HCT116 (cell line): ENCODE measurements at regions not wholly inside any gene's neighbourhood (a gene's known extent, or its start where the extent isn't known, plus 50 kb on each side); places are given as distances from the start of the nearest gene placed in this dataset.

Experiments used
- ATAC-seq: fragments of 200-7000 bp; cut with Tn5 transposase; 2 replicates; pipeline ENCODE4 v1.9.1; 2020; ENCODE audit warnings: mild to moderate bottlenecking, moderate library complexity
- BruUV-seq: library from RNA; stranded (reverse); fragments of 400-500 nt; replicated peaks from 2 replicates; lab custom pipeline; 2021; lab: Mats Ljungman, UMichigan
- CTCF ChIA-PET: fragments of 300-600 bp; sonication (Branson Sonifier 250); formaldehyde crosslinking; loops from one replicate; lab custom pipeline; 2021; ENCODE audit warnings: antibody characterized with exemption; lab: Charles Lee
- POLR2A ChIA-PET: fragments of 300-600, 350-600 bp; sonication (Branson Sonifier 250); formaldehyde crosslinking; loops from one replicate; lab custom pipeline; 2021; ENCODE audit warnings: antibody characterized with exemption; lab: Charles Lee
- RAD21 ChIA-PET, 2 experiments: fragments of 300-600 bp; sonication (Branson Sonifier 250); formaldehyde crosslinking; loops; one replicate each; lab custom pipeline; 2023; ENCODE audit warnings: low total read pairs in 2 of 2; ENCODE audit not compliant: uncharacterized antibody in 2 of 2, unreplicated experiment in 2 of 2, low non-redundant PET in 1 of 2; lab: Charles Lee
- DNase-seq: peaks from one replicate; pipeline ENCODE4 v3.0.0-alpha.2; 2010; ENCODE audit warnings: low read depth, low spot score
- H2AFZ ChIP-seq: fragments of 200-600 bp; shearing (Covaris generic), sonication (generic); 2 replicates; pipeline ENCODE4 v1.6.1; 2017; ENCODE audit warnings: low read depth, mixed run types, mixed read lengths, antibody characterized with exemption, low read length; ENCODE audit not compliant: poor library complexity, severe bottlenecking
- H3K27ac ChIP-seq: 2 replicates; pipeline ENCODE4 v1.5.1; 2012; ENCODE audit warnings: low read depth, low read length
- H3K27me3 ChIP-seq: fragments of 200-600 bp; sonication (generic); 2 replicates; pipeline ENCODE4 v1.6.1; 2016; ENCODE audit warnings: mixed run types, low read length, mixed read lengths; ENCODE audit not compliant: insufficient read depth
- H3K36me3 ChIP-seq, 2 experiments: fragments of 200-500 bp in 1 of 2; fragments of 200-600 bp in 1 of 2; sonication (Bioruptor generic) in 1 of 2; sonication (generic) in 1 of 2; 2 replicates each; pipeline versions ENCODE4 v1.5.1 to v1.6.1; 2014 to 2016; ENCODE audit warnings: low read length in 2 of 2, inconsistent platforms in 1 of 2, mixed read lengths in 1 of 2, mixed run types in 1 of 2; ENCODE audit not compliant: insufficient read depth in 2 of 2, control insufficient read depth in 1 of 2
- H3K4me1 ChIP-seq, 2 experiments: fragments of 200-600 bp in 1 of 2; sonication (generic) in 1 of 2; 2 replicates each; pipeline versions ENCODE4 v1.5.1 to v1.6.1; 2012 to 2017; ENCODE audit warnings: low read length in 2 of 2, inconsistent platforms in 1 of 2, mild to moderate bottlenecking in 1 of 2, mixed read lengths in 1 of 2, mixed run types in 1 of 2, moderate library complexity in 1 of 2; ENCODE audit not compliant: insufficient read depth in 2 of 2, control insufficient read depth in 1 of 2
- H3K4me2 ChIP-seq: fragments of 200-600 bp; sonication (generic); 2 replicates; pipeline ENCODE4 v1.6.1; 2017; ENCODE audit warnings: mixed run types, low read length, mixed read lengths
- H3K4me3 ChIP-seq, 2 experiments: fragments of 200-600 bp in 1 of 2; sonication (generic) in 1 of 2; replicated peaks in 1 of 2; 2 replicates each; pipeline ENCODE4 v1.5.1; 2011 to 2016; ENCODE audit warnings: low read length in 2 of 2, control low read depth in 1 of 2, low read depth in 1 of 2, mild to moderate bottlenecking in 1 of 2, mixed read lengths in 1 of 2, mixed run types in 1 of 2
- H3K79me2 ChIP-seq: fragments of 200-600 bp; sonication (generic); 2 replicates; pipeline ENCODE4 v1.6.1; 2017; ENCODE audit warnings: mild to moderate bottlenecking, mixed run types, low read length, moderate library complexity, mixed read lengths; ENCODE audit not compliant: insufficient read depth
- H3K9ac ChIP-seq: fragments of 200-600 bp; sonication (generic); 2 replicates; pipeline ENCODE4 v1.6.1; 2016; ENCODE audit warnings: low read length, mixed read lengths
- H3K9me2 ChIP-seq: fragments of 200-600 bp; sonication (generic), shearing (Covaris generic); 2 replicates; pipeline ENCODE4 v1.6.1; 2017; ENCODE audit warnings: mixed run types, mild to moderate bottlenecking, moderate library complexity; ENCODE audit not compliant: insufficient read depth
- H3K9me3 ChIP-seq, 2 experiments: fragments of 200-500 bp in 1 of 2; fragments of 200-600 bp in 1 of 2; sonication (Bioruptor generic) in 1 of 2; sonication (generic) in 1 of 2; 2 replicates each; pipeline ENCODE4 v1.6.1; 2014 to 2017; ENCODE audit warnings: low read length in 2 of 2, mixed read lengths in 2 of 2, inconsistent platforms in 1 of 2, low read depth in 1 of 2, mild to moderate bottlenecking in 1 of 2, mixed run types in 1 of 2, moderate library complexity in 1 of 2; ENCODE audit not compliant: control insufficient read depth in 1 of 2, insufficient read depth in 1 of 2
- H4K20me1 ChIP-seq: fragments of 200-600 bp; sonication (generic), shearing (Covaris generic); 2 replicates; pipeline ENCODE4 v1.6.1; 2017; ENCODE audit warnings: mixed run types, mild to moderate bottlenecking, moderate library complexity; ENCODE audit not compliant: insufficient read depth
- CEBPB ChIP-seq: IDR thresholded peaks from 2 replicates; pipeline ENCODE4 v1.6.1; 2012; ENCODE audit warnings: low read depth
- EGR1 ChIP-seq: IDR thresholded peaks from 2 replicates; pipeline ENCODE4 v1.6.1; 2012; ENCODE audit warnings: low read depth
- ELF1 ChIP-seq: IDR thresholded peaks from 2 replicates; pipeline ENCODE4 v1.6.1; 2012; ENCODE audit warnings: low read depth, borderline replicate concordance
- EZH2 ChIP-seq: fragments of 200-600 bp; sonication (generic); IDR thresholded peaks from 2 replicates; pipeline ENCODE4 v1.6.1; 2017; ENCODE audit warnings: antibody characterized with exemption, mixed run types
- EZH2phosphoT487 ChIP-seq: fragments of 200-600 bp; IDR thresholded peaks from 2 replicates; pipeline ENCODE4 v1.6.1; 2018; ENCODE audit warnings: antibody characterized with exemption, borderline replicate concordance
- FOSL1 ChIP-seq: IDR thresholded peaks from 2 replicates; pipeline ENCODE4 v1.6.1; 2012; ENCODE audit warnings: low read depth
- JUND ChIP-seq: IDR thresholded peaks from 2 replicates; pipeline ENCODE4 v1.6.1; 2012
- POLR2AphosphoS5 ChIP-seq: IDR thresholded peaks from 2 replicates; pipeline ENCODE4 v1.6.1; 2011; ENCODE audit warnings: mild to moderate bottlenecking, low read depth, low read length, moderate library complexity
- RAD21 ChIP-seq: IDR thresholded peaks from 2 replicates; pipeline ENCODE4 v1.6.1; 2012; ENCODE audit warnings: low read depth, mild to moderate bottlenecking
- SIN3A ChIP-seq: IDR thresholded peaks from 2 replicates; pipeline ENCODE4 v1.6.1; 2012; ENCODE audit warnings: low read depth
- SP1 ChIP-seq: IDR thresholded peaks from 2 replicates; pipeline ENCODE4 v1.6.1; 2012; ENCODE audit warnings: low read depth
- SRF ChIP-seq: IDR thresholded peaks from 2 replicates; pipeline ENCODE4 v1.6.1; 2012; ENCODE audit warnings: low read depth
- TCF7L2 ChIP-seq: IDR thresholded peaks from 2 replicates; pipeline ENCODE4 v1.7.0; 2011; ENCODE audit warnings: borderline replicate concordance, inconsistent platforms; ENCODE audit not compliant: insufficient read depth, insufficient read length; ENCODE audit errors: extremely low read depth
- YY1 ChIP-seq: IDR thresholded peaks from 2 replicates; pipeline ENCODE4 v1.6.1; 2011; ENCODE audit warnings: low read length, low read depth, moderate library complexity, mild to moderate bottlenecking; ENCODE audit not compliant: insufficient replicate concordance; ENCODE audit errors: extremely low read depth
- ZFX ChIP-seq: fragments of 450-650 bp; IDR thresholded peaks from 2 replicates; pipeline ENCODE4 v1.6.1; 2017
- ZNF274 ChIP-seq: fragments of 200-500 bp; sonication (Bioruptor generic); IDR thresholded peaks from 2 replicates; pipeline ENCODE4 v1.6.1; 2014; ENCODE audit warnings: mild to moderate bottlenecking, low read depth, low read length, inconsistent platforms
- intact Hi-C: fragments of 100-400 bp; cut with micrococcal nuclease; formaldehyde crosslinking; loops from 2 replicates; pipeline ENCODE4 v1.10.0; 2022
- TF ChIP-seq, protein P1 (sequence below), 3 experiments: fragments of 200-600 bp in 1 of 3; sonication (generic) in 1 of 3; IDR thresholded peaks in 2 of 3; conservative IDR thresholded peaks in 1 of 3; 2 replicates each; pipeline ENCODE4 v1.5.1; 2012 to 2017; ENCODE audit warnings: low read depth in 2 of 3, low read length in 2 of 3, antibody characterized with exemption in 1 of 3, borderline replicate concordance in 1 of 3, control low read depth in 1 of 3, mild to moderate bottlenecking in 1 of 3, mixed read lengths in 1 of 3, mixed run types in 1 of 3, moderate library complexity in 1 of 3; ENCODE audit not compliant: insufficient read depth in 1 of 3
- TF ChIP-seq, protein P2 (sequence below): IDR thresholded peaks from 2 replicates; pipeline ENCODE4 v1.6.1; 2012; ENCODE audit warnings: low read depth
- TF ChIP-seq, protein P3 (sequence below): IDR thresholded peaks from 2 replicates; pipeline ENCODE4 v1.6.1; 2012
- TF ChIP-seq, protein P4 (sequence below): IDR thresholded peaks from 2 replicates; pipeline ENCODE4 v1.6.1; 2012

DNA sequence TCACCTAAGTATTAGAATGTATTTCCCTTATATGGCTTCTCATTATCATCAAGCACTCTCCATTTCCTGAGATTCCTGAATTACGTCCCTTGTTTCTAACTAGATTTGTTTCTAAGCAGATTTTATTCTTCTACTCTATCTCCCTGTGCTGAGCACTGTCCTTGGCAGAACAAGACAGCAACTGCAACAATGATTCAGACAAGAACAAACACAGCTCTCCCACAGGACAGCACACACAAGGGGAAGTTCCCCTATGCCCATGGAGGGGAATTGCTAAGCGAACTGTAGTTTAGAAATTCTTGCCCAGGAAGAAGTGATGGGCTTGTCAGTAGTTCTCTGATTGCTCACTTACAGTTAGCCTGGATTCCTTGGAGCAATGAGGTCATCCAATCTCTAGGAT lies 759.9 kb downstream of the DTWD2 start:
- BruUV-seq, result no TSS peak
- Histone ChIP-seq H3K4me2 (no peak overlapping the region), H3K9ac (no peak overlapping the region), H3K36me3 (no peaks in the 10 kb centered on the region), H3K27ac (no peak overlapping the region), H2AFZ (no peak overlapping the region), H3K27me3 (no peaks in the 10 kb centered on the region), H3K79me2 (no peaks in the 10 kb centered on the region), H3K9me2 (no peaks in the 10 kb centered on the region), H4K20me1 (no peaks in the 10 kb centered on the region), H3K9me3 (no peaks in the 10 kb centered on the region), H3K4me3 (no peak overlapping the region), H3K4me1 (no peaks in the 10 kb centered on the region)
- POLR2A ChIA-PET, result no interaction called here
- TF ChIP-seq ELF1 (no peak), FOSL1 (no peak), CEBPB (no peak), EZH2 (no peak), POLR2AphosphoS5 (no peak), EZH2phosphoT487 (no peak), EGR1 (no peak), ZNF274 (no peak), TCF7L2 (no peak), RAD21 (no peak), JUND (no peak), SP1 (no peak), SIN3A (no peak), SRF (no peak), YY1 (no peak), ZFX (no peak)
- TF ChIP-seq, protein P1, sequence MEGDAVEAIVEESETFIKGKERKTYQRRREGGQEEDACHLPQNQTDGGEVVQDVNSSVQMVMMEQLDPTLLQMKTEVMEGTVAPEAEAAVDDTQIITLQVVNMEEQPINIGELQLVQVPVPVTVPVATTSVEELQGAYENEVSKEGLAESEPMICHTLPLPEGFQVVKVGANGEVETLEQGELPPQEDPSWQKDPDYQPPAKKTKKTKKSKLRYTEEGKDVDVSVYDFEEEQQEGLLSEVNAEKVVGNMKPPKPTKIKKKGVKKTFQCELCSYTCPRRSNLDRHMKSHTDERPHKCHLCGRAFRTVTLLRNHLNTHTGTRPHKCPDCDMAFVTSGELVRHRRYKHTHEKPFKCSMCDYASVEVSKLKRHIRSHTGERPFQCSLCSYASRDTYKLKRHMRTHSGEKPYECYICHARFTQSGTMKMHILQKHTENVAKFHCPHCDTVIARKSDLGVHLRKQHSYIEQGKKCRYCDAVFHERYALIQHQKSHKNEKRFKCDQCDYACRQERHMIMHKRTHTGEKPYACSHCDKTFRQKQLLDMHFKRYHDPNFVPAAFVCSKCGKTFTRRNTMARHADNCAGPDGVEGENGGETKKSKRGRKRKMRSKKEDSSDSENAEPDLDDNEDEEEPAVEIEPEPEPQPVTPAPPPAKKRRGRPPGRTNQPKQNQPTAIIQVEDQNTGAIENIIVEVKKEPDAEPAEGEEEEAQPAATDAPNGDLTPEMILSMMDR (IDR thresholded peaks at IDR 0.05 in 2 of 3, conservative IDR thresholded peaks at IDR 0.05 in 1 of 3; ENCODE audit: borderline replicate concordance in 1 of 3, insufficient read depth in 1 of 3, low read depth in 2 of 3, low read length in 2 of 3), result no peak
- TF ChIP-seq, protein P2, sequence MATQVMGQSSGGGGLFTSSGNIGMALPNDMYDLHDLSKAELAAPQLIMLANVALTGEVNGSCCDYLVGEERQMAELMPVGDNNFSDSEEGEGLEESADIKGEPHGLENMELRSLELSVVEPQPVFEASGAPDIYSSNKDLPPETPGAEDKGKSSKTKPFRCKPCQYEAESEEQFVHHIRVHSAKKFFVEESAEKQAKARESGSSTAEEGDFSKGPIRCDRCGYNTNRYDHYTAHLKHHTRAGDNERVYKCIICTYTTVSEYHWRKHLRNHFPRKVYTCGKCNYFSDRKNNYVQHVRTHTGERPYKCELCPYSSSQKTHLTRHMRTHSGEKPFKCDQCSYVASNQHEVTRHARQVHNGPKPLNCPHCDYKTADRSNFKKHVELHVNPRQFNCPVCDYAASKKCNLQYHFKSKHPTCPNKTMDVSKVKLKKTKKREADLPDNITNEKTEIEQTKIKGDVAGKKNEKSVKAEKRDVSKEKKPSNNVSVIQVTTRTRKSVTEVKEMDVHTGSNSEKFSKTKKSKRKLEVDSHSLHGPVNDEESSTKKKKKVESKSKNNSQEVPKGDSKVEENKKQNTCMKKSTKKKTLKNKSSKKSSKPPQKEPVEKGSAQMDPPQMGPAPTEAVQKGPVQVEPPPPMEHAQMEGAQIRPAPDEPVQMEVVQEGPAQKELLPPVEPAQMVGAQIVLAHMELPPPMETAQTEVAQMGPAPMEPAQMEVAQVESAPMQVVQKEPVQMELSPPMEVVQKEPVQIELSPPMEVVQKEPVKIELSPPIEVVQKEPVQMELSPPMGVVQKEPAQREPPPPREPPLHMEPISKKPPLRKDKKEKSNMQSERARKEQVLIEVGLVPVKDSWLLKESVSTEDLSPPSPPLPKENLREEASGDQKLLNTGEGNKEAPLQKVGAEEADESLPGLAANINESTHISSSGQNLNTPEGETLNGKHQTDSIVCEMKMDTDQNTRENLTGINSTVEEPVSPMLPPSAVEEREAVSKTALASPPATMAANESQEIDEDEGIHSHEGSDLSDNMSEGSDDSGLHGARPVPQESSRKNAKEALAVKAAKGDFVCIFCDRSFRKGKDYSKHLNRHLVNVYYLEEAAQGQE, result no peak
- TF ChIP-seq, protein P3, sequence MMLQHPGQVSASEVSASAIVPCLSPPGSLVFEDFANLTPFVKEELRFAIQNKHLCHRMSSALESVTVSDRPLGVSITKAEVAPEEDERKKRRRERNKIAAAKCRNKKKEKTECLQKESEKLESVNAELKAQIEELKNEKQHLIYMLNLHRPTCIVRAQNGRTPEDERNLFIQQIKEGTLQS, result no peak
- TF ChIP-seq, protein P4, sequence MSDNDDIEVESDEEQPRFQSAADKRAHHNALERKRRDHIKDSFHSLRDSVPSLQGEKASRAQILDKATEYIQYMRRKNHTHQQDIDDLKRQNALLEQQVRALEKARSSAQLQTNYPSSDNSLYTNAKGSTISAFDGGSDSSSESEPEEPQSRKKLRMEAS, result no peak
- no peak for DNase-seq
- no peak for ATAC-seq
- intact Hi-C loops, result no loop called here
- RAD21 ChIA-PET, result no interaction called here
- CTCF ChIA-PET, result no interaction called here
